ENCODE measurements at regions not wholly inside any gene's neighbourhood (a gene's known extent, or its start where the extent isn't known, plus 50 kb on each side); places are given as distances from the start of the nearest gene placed in this dataset.
"Not testable (repeated sequence)": the region's sequence is repeated elsewhere in the genome, so short reads cannot be mapped to it uniquely, and the experiment has no call there.

- no peak for TF ChIP-seq CTCF (IDR thresholded peaks at IDR 0.05; ENCODE audit: low read depth, low read length, missing control alignments)
- in situ Hi-C loops (cut with HindIII; ENCODE audit: low sequenced_read_pairs), result no loop called here
- no peak overlapping the region for H3K4me3 ChIP-seq (ENCODE audit: low read depth, low read length)
- no peak for DNase-seq (ENCODE audit: low read depth)
Measured at GRCh38 chrX:130502016-130502570, 100.3 kb downstream of the RBMX2 start.

GRCh38 chrX:130504019-130504418 is 102.2 kb downstream of the RBMX2 start:
- in situ Hi-C loops (cut with HindIII; ENCODE audit: low sequenced_read_pairs), result no loop called here
- no peak for TF ChIP-seq CTCF (IDR thresholded peaks at IDR 0.05; ENCODE audit: low read depth, low read length, missing control alignments)
- no peak overlapping the region for H3K4me3 ChIP-seq (ENCODE audit: low read depth, low read length)
- no peak for DNase-seq (ENCODE audit: low read depth)

- no peak for DNase-seq (ENCODE audit: low read depth)
- no peak for TF ChIP-seq CTCF (IDR thresholded peaks at IDR 0.05; ENCODE audit: low read depth, low read length, missing control alignments)
- in situ Hi-C loops (cut with HindIII; ENCODE audit: low sequenced_read_pairs), result no loop called here
- no peak overlapping the region for H3K4me3 ChIP-seq (ENCODE audit: low read depth, low read length)
Measured at GRCh38 chrX:130507015-130507414, 105.2 kb downstream of the RBMX2 start.

GRCh38 chrX:130512534-130512933 is 110.7 kb downstream of the RBMX2 start:
- DNase-seq (ENCODE audit: low read depth); H3K4me3 ChIP-seq (ENCODE audit: low read depth, low read length); in situ Hi-C loops (cut with HindIII; ENCODE audit: low sequenced_read_pairs): not testable (repeated sequence)

- no peak for DNase-seq (ENCODE audit: low read depth)
- H3K4me3 ChIP-seq (ENCODE audit: low read depth, low read length), result no peak overlapping the region
- no peak for TF ChIP-seq CTCF (IDR thresholded peaks at IDR 0.05; ENCODE audit: low read depth, low read length, missing control alignments)
- in situ Hi-C loops (cut with HindIII; ENCODE audit: low sequenced_read_pairs), result no loop called here
Measured at GRCh38 chrX:130516123-130516522, 114.3 kb downstream of the RBMX2 start.

- peak overlapping the region; percentile 38 for H3K4me3 ChIP-seq (ENCODE audit: low read depth, low read length)
- in situ Hi-C loops (cut with HindIII; ENCODE audit: low sequenced_read_pairs), result no loop called here
- no peak for TF ChIP-seq CTCF (IDR thresholded peaks at IDR 0.05; ENCODE audit: low read depth, low read length, missing control alignments)
- no peak for DNase-seq (ENCODE audit: low read depth)
Measured at GRCh38 chrX:130523460-130524394, 121.9 kb downstream of the RBMX2 start.

Measured in astrocyte of the cerebellum (primary cell).